ENCODE measurements at regions not wholly inside any gene's neighbourhood (a gene's known extent, or its start where the extent isn't known, plus 50 kb on each side); places are given as distances from the start of the nearest gene placed in this dataset.

DNA sequence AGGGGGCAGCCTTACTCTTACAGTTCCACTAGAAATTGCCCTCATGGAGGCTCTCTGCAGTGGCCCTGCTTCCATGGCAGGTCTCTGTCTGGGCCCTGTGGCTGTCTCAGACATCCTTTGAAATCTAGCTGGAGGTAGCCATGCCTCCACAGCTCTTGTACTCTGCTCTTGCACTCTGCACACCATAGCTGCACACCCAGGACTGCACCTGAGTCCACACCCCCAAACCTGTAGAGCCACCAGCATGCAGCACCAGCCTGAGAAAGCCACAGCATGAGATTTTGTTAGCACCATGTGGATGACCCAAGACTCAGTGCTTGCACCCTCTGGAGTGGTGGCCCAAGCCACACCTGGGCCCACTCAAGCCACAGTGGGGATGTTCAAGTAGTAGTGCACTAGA is 376.2 kb upstream of the RND3 start:
- ChIA-PET CTCF (no interaction called here), POLR2A (no interaction called here)
- H3K27me3 Mint-ChIP-seq (ENCODE audit: low read depth) = no peaks in the 10 kb centered on the region
- H3K36me3 Mint-ChIP-seq = peaks cover 67% of the 10 kb centered on the region
- peaks cover 74% of the 10 kb centered on the region for H3K9me3 Mint-ChIP-seq
- ATAC-seq (no peak), DNase-seq (ENCODE audit: low spot score) (no peak)
- peaks cover 21% of the 10 kb centered on the region for H3K4me1 Mint-ChIP-seq
- no peak for TF ChIP-seq ZBTB21 (CRISPR knock-in tag; IDR thresholded peaks at IDR 0.05; ENCODE audit: borderline replicate concordance)
- TF ChIP-seq, protein P1, sequence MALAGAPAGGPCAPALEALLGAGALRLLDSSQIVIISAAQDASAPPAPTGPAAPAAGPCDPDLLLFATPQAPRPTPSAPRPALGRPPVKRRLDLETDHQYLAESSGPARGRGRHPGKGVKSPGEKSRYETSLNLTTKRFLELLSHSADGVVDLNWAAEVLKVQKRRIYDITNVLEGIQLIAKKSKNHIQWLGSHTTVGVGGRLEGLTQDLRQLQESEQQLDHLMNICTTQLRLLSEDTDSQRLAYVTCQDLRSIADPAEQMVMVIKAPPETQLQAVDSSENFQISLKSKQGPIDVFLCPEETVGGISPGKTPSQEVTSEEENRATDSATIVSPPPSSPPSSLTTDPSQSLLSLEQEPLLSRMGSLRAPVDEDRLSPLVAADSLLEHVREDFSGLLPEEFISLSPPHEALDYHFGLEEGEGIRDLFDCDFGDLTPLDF (CRISPR knock-in tag; IDR thresholded peaks at IDR 0.05) = no peak
- no peak for TF ChIP-seq CREM (CRISPR knock-in tag; IDR thresholded peaks at IDR 0.05)
- TF ChIP-seq ESRRA (CRISPR knock-in tag; IDR thresholded peaks at IDR 0.05; ENCODE audit: borderline replicate concordance) = no peak
- no peak overlapping the region for H3K4me3 Mint-ChIP-seq
- no peak overlapping the region for H3K27ac Mint-ChIP-seq

GRCh38 chr2:150860301-150860700 is 372.8 kb upstream of the RND3 start:
- no peak overlapping the region for H3K4me3 Mint-ChIP-seq
- peaks cover 24% of the 10 kb centered on the region for H3K4me1 Mint-ChIP-seq
- no peaks in the 10 kb centered on the region for H3K27me3 Mint-ChIP-seq (ENCODE audit: low read depth)
- TF ChIP-seq, protein P2, sequence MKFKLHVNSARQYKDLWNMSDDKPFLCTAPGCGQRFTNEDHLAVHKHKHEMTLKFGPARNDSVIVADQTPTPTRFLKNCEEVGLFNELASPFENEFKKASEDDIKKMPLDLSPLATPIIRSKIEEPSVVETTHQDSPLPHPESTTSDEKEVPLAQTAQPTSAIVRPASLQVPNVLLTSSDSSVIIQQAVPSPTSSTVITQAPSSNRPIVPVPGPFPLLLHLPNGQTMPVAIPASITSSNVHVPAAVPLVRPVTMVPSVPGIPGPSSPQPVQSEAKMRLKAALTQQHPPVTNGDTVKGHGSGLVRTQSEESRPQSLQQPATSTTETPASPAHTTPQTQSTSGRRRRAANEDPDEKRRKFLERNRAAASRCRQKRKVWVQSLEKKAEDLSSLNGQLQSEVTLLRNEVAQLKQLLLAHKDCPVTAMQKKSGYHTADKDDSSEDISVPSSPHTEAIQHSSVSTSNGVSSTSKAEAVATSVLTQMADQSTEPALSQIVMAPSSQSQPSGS (CRISPR knock-in tag; IDR thresholded peaks at IDR 0.05; ENCODE audit: borderline replicate concordance, low read depth) = no peak
- TF ChIP-seq ZNF416 (CRISPR knock-in tag; IDR thresholded peaks at IDR 0.05) (no peak), RORB (CRISPR knock-in tag; IDR thresholded peaks at IDR 0.05) (no peak), NFYB (CRISPR knock-in tag; conservative IDR thresholded peaks at IDR 0.05; ENCODE audit: low read depth) (no peak)
- H3K36me3 Mint-ChIP-seq = peaks cover 64% of the 10 kb centered on the region
- DNase-seq (ENCODE audit: low spot score) = no peak
- ChIA-PET POLR2A (interaction anchor here (0.7 kb wide), 1 partner anchor 883 kb away, joined by 10 read pairs; no protein-coding TSS in a partner anchor), CTCF (no interaction called here)
- peak overlapping the region; percentile 51 for H3K27ac Mint-ChIP-seq
- peaks cover 67% of the 10 kb centered on the region for H3K9me3 Mint-ChIP-seq
- no peak for ATAC-seq

DNA sequence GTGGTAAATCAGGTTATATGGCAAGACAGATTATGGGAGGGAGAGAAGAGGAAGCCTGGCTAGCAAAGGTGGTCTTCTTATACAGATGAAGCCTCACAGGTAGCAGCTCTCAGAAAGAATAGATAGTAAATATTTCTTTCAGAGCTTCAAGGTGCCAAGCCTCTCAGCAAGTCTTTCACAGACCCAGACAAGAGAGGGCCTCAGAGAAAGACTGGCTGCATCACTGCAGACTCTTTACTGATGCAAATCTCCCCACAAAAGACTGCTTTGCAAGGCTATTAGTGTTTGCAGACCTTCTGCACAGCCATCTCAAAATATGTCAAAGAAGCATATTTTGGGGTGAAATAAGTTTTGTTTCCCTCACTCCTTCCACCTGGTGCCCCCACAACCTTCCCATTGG is 372.4 kb upstream of the RND3 start:
- no peaks in the 10 kb centered on the region; the same call in 1 of the 2 replicates for H3K27me3 Mint-ChIP-seq (ENCODE audit: low read depth)
- peaks cover 24% of the 10 kb centered on the region for H3K4me1 Mint-ChIP-seq
- ATAC-seq (peak; percentile 92), DNase-seq (ENCODE audit: low spot score) (no peak)
- H3K4me3 Mint-ChIP-seq = no peak overlapping the region
- peaks cover 63% of the 10 kb centered on the region for H3K36me3 Mint-ChIP-seq
- POLR2A ChIA-PET = interaction anchor here (0.7 kb wide), 1 partner anchor 882 kb away, joined by 10 read pairs; no protein-coding TSS in a partner anchor
- TF ChIP-seq TEAD1 (CRISPR knock-in tag; IDR thresholded peaks at IDR 0.05) = no peak
- TF ChIP-seq, protein P1 (CRISPR knock-in tag; IDR thresholded peaks at IDR 0.05) = no peak
- TF ChIP-seq, protein P3, sequence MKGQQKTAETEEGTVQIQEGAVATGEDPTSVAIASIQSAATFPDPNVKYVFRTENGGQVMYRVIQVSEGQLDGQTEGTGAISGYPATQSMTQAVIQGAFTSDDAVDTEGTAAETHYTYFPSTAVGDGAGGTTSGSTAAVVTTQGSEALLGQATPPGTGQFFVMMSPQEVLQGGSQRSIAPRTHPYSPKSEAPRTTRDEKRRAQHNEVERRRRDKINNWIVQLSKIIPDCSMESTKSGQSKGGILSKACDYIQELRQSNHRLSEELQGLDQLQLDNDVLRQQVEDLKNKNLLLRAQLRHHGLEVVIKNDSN (CRISPR knock-in tag; IDR thresholded peaks at IDR 0.05) = no peak
- TF ChIP-seq FOXK1 (CRISPR knock-in tag; IDR thresholded peaks at IDR 0.05) = no peak
- H3K27ac Mint-ChIP-seq = peak overlapping the region; percentile 51
- CTCF ChIA-PET = no interaction called here
- peaks cover 67% of the 10 kb centered on the region for H3K9me3 Mint-ChIP-seq

- ATAC-seq (no peak), DNase-seq (ENCODE audit: low spot score) (no peak)
- Mint-ChIP-seq H3K4me3 (no peak overlapping the region), H3K27ac (peak overlapping the region; percentile 51), H3K27me3 (ENCODE audit: low read depth) (no peaks in the 10 kb centered on the region; the same call in 1 of the 2 replicates), H3K4me1 (peaks cover 24% of the 10 kb centered on the region), H3K9me3 (peaks cover 65% of the 10 kb centered on the region), H3K36me3 (peaks cover 60% of the 10 kb centered on the region)
- CTCF ChIA-PET = no interaction called here
- POLR2A ChIA-PET = no interaction called here
- TF ChIP-seq KAT7 (CRISPR knock-in tag; IDR thresholded peaks at IDR 0.05; ENCODE audit: borderline replicate concordance) (no peak), ZNF423 (CRISPR knock-in tag; IDR thresholded peaks at IDR 0.05) (no peak), SOX15 (CRISPR knock-in tag; IDR thresholded peaks at IDR 0.05) (no peak), JUN (CRISPR knock-in tag; IDR thresholded peaks at IDR 0.05) (no peak), TP53 (CRISPR knock-in tag; IDR thresholded peaks at IDR 0.05) (no peak), CBFB (CRISPR knock-in tag; IDR thresholded peaks at IDR 0.05; ENCODE audit: low read depth) (no peak), JAZF1 (CRISPR knock-in tag; IDR thresholded peaks at IDR 0.05) (no peak), TEAD1 (CRISPR knock-in tag; IDR thresholded peaks at IDR 0.05) (no peak)
- TF ChIP-seq, protein P4, sequence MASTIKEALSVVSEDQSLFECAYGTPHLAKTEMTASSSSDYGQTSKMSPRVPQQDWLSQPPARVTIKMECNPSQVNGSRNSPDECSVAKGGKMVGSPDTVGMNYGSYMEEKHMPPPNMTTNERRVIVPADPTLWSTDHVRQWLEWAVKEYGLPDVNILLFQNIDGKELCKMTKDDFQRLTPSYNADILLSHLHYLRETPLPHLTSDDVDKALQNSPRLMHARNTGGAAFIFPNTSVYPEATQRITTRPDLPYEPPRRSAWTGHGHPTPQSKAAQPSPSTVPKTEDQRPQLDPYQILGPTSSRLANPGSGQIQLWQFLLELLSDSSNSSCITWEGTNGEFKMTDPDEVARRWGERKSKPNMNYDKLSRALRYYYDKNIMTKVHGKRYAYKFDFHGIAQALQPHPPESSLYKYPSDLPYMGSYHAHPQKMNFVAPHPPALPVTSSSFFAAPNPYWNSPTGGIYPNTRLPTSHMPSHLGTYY (CRISPR knock-in tag; IDR thresholded peaks at IDR 0.05) = no peak
- TF ChIP-seq, protein P5, sequence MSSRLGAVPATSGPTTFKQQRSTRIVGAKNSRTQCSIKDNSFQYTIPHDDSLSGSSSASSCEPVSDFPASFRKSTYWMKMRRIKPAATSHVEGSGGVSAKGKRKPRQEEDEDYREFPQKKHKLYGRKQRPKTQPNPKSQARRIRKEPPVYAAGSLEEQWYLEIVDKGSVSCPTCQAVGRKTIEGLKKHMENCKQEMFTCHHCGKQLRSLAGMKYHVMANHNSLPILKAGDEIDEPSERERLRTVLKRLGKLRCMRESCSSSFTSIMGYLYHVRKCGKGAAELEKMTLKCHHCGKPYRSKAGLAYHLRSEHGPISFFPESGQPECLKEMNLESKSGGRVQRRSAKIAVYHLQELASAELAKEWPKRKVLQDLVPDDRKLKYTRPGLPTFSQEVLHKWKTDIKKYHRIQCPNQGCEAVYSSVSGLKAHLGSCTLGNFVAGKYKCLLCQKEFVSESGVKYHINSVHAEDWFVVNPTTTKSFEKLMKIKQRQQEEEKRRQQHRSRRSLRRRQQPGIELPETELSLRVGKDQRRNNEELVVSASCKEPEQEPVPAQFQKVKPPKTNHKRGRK (CRISPR knock-in tag; IDR thresholded peaks at IDR 0.05; ENCODE audit: borderline replicate concordance) = no peak
- TF ChIP-seq, protein P1 (CRISPR knock-in tag; IDR thresholded peaks at IDR 0.05) = no peak
These were observed 371.7 kb upstream of the RND3 start for GRCh38 chr2:150859162-150859561.

All from WTC11 (cell line).